GM10248 (cell line): ENCODE measurements at regions not wholly inside any gene's neighbourhood (a gene's known extent, or its start where the extent isn't known, plus 50 kb on each side); places are given as distances from the start of the nearest gene placed in this dataset.
"Not testable (repeated sequence)": the region's sequence is repeated elsewhere in the genome, so short reads cannot be mapped to it uniquely, and the experiment has no call there.

ENCODE experiments used
- CTCF ChIA-PET: fragments of 300-600 bp; sonication (Branson Sonifier 250); formaldehyde crosslinking; extraction: SDS; loops from one replicate; lab custom pipeline; 2021; ENCODE audit warnings: antibody characterized with exemption; lab: Yijun Ruan, JAX
- POLR2A ChIA-PET: fragments of 350-650 bp; sonication (Branson Sonifier 250); formaldehyde crosslinking; extraction: SDS; loops from one replicate; lab custom pipeline; 2020; ENCODE audit warnings: antibody characterized with exemption; lab: Yijun Ruan, JAX
- DNase-seq: peaks from one replicate; pipeline ENCODE4 v3.0.0; 2012; ENCODE audit errors: extremely low spot score
- CTCF ChIP-seq: IDR thresholded peaks from 2 replicates; pipeline ENCODE4 v1.5.1; 2012; ENCODE audit warnings: mild to moderate bottlenecking, low read depth; ENCODE audit errors: extremely low read depth, missing control alignments, control extremely low read depth

- POLR2A ChIA-PET, result no interaction called here
- CTCF ChIA-PET, result interaction anchor here (2.0 kb wide), 1 partner anchor 22 kb away, joined by 4 read pairs; no protein-coding TSS in a partner anchor
- TF ChIP-seq CTCF, result no peak
- DNase-seq, result no peak
Measured at GRCh38 chr5:127192150-127192549, 98.4 kb upstream of the MEGF10 start.

- no peak for DNase-seq
- ChIA-PET POLR2A (no interaction called here), CTCF (interaction anchor here (2.0 kb wide), 1 partner anchor 22 kb away, joined by 4 read pairs; no protein-coding TSS in a partner anchor)
- TF ChIP-seq CTCF, result no peak
Measured at GRCh38 chr5:127192836-127193338, 97.7 kb upstream of the MEGF10 start.

GRCh38 chr5:127196042-127196441 lies 94.6 kb upstream of the MEGF10 start:
- POLR2A ChIA-PET, result no interaction called here
- no peak for DNase-seq
- CTCF ChIA-PET, result no interaction called here
- no peak for TF ChIP-seq CTCF

- CTCF ChIA-PET, result interaction anchor here (1.7 kb wide), 1 partner anchor 11 kb away, joined by 3 read pairs; no protein-coding TSS in a partner anchor
- DNase-seq, POLR2A ChIA-PET: not testable (repeated sequence)
Measured at GRCh38 chr5:127197402-127198167, 93.0 kb upstream of the MEGF10 start.

- DNase-seq, POLR2A ChIA-PET, CTCF ChIA-PET: not testable (repeated sequence)
Measured at GRCh38 chr5:127202738-127203137, 87.9 kb upstream of the MEGF10 start.

GRCh38 chr5:127203818-127204217 lies 86.8 kb upstream of the MEGF10 start:
- CTCF ChIA-PET, result no interaction called here
- POLR2A ChIA-PET, result no interaction called here
- no peak for TF ChIP-seq CTCF
- no peak for DNase-seq

GRCh38 chr5:127205147-127205546 lies 85.4 kb upstream of the MEGF10 start:
- ChIA-PET CTCF (no interaction called here), POLR2A (no interaction called here)
- DNase-seq, result no peak
- TF ChIP-seq CTCF, result no peak
